IMR-90 (cell line): ENCODE measurements at regions not wholly inside any gene's neighbourhood (a gene's known extent, or its start where the extent isn't known, plus 50 kb on each side); places are given as distances from the start of the nearest gene placed in this dataset.

Source experiments
- CTCF ChIP-seq: conservative IDR thresholded peaks from 2 replicates; pipeline ENCODE4 v1.5.1; 2012; ENCODE audit warnings: mild to moderate bottlenecking, low read depth, low read length, improper control_type of control experiment
- ELK1 ChIP-seq: fragments of 150-350 bp; IDR thresholded peaks from 2 replicates; pipeline ENCODE4 v1.6.1; 2016; ENCODE audit warnings: low read depth, mild to moderate bottlenecking, low read length, moderate library complexity, borderline replicate concordance
- MAZ ChIP-seq: IDR thresholded peaks from 2 replicates; pipeline ENCODE4 v1.6.1; 2012; ENCODE audit warnings: low read depth, mild to moderate bottlenecking, low read length, improper control_type of control experiment, moderate library complexity, borderline replicate concordance
- POLR2A ChIP-seq: IDR thresholded peaks from 2 replicates; pipeline ENCODE4 v1.6.1; 2012; ENCODE audit warnings: mild to moderate bottlenecking, low read depth, low read length
- RCOR1 ChIP-seq: IDR thresholded peaks from 2 replicates; pipeline ENCODE4 v1.6.1; 2012; ENCODE audit warnings: mild to moderate bottlenecking, low read length, improper control_type of control experiment; ENCODE audit not compliant: insufficient replicate concordance
- RFX5 ChIP-seq: IDR thresholded peaks from 2 replicates; pipeline ENCODE4 v1.8.0; 2012; ENCODE audit warnings: low read depth, mild to moderate bottlenecking, low read length, moderate library complexity
- USF2 ChIP-seq: fragments of 150-350 bp; IDR thresholded peaks from 2 replicates; pipeline ENCODE4 v1.6.1; 2017; ENCODE audit warnings: mild to moderate bottlenecking, antibody characterized with exemption, low read length, low read depth

- TF ChIP-seq POLR2A (no peak), CTCF (no peak), RCOR1 (no peak), RFX5 (no peak), ELK1 (no peak), MAZ (no peak), USF2 (no peak)
Measured at GRCh38 chr1:81553503-81553902, 247.2 kb upstream of the ADGRL2 start.
